NT2/D1 (cell line): ENCODE measurements at regions not wholly inside any gene's neighbourhood (a gene's known extent, or its start where the extent isn't known, plus 50 kb on each side); places are given as distances from the start of the nearest gene placed in this dataset.

ENCODE experiments used
- SUZ12 ChIP-seq: IDR thresholded peaks from 2 replicates; pipeline ENCODE4 v1.6.1; 2011; ENCODE audit not compliant: insufficient read length, insufficient read depth; ENCODE audit errors: extremely low read depth
- ZNF274 ChIP-seq: IDR thresholded peaks from 2 replicates; pipeline ENCODE4 v1.6.1; 2011; ENCODE audit warnings: mild to moderate bottlenecking, low read depth, low read length

GRCh38 chr16:74146643-74147042, 150.0 kb upstream of the PSMD7 start:
- TF ChIP-seq ZNF274 (no peak), SUZ12 (no peak)
